ENCODE measurements at regions not wholly inside any gene's neighbourhood (a gene's known extent, or its start where the extent isn't known, plus 50 kb on each side); places are given as distances from the start of the nearest gene placed in this dataset.
"Not testable (repeated sequence)": the region's sequence is repeated elsewhere in the genome, so short reads cannot be mapped to it uniquely, and the experiment has no call there.

- DNase-seq = no peak
Measured at GRCh38 chr9:101951598-101951997, 213.2 kb upstream of the GRIN3A start.

GRCh38 chr9:101931756-101932155, 193.3 kb upstream of the GRIN3A start:
- no peak for DNase-seq

GRCh38 chr9:101930783-101931182, 192.3 kb upstream of the GRIN3A start:
- no peak for DNase-seq

GRCh38 chr9:101925498-101925897, 187.1 kb upstream of the GRIN3A start:
- no peak for DNase-seq

GRCh38 chr9:101923451-101923850, 185.0 kb upstream of the GRIN3A start:
- DNase-seq = no peak

- not testable (repeated sequence) for DNase-seq
Measured at GRCh38 chr9:101916948-101917347, 178.5 kb upstream of the GRIN3A start.

- no peak for DNase-seq
Measured at GRCh38 chr9:101915482-101915881, 177.0 kb upstream of the GRIN3A start.

GRCh38 chr9:101912698-101913097, 174.3 kb upstream of the GRIN3A start:
- no peak for DNase-seq

- no peak for DNase-seq
Measured at GRCh38 chr9:101907466-101907865, 169.0 kb upstream of the GRIN3A start.

- DNase-seq = no peak
Measured at GRCh38 chr9:101904845-101905244, 166.4 kb upstream of the GRIN3A start.

- DNase-seq = no peak
Measured at GRCh38 chr9:101902051-101902450, 163.6 kb upstream of the GRIN3A start.

GRCh38 chr9:101897196-101897595, 158.7 kb upstream of the GRIN3A start:
- DNase-seq = no peak

GRCh38 chr9:101893661-101894646, 155.5 kb upstream of the GRIN3A start:
- no peak for DNase-seq

GRCh38 chr9:101881508-101881907, 143.1 kb upstream of the GRIN3A start:
- no peak for DNase-seq

GRCh38 chr9:101880846-101881245, 142.4 kb upstream of the GRIN3A start:
- no peak for DNase-seq

GRCh38 chr9:101878734-101879133, 140.3 kb upstream of the GRIN3A start:
- DNase-seq = no peak

- DNase-seq = no peak
Measured at GRCh38 chr9:101877439-101877838, 139.0 kb upstream of the GRIN3A start.

- no peak for DNase-seq
Measured at GRCh38 chr9:101861472-101861871, 123.0 kb upstream of the GRIN3A start.

- DNase-seq = no peak
Measured at GRCh38 chr9:101860920-101861319, 122.5 kb upstream of the GRIN3A start.

GRCh38 chr9:101859620-101860019, 121.2 kb upstream of the GRIN3A start:
- no peak for DNase-seq

- DNase-seq = no peak
Measured at GRCh38 chr9:101858026-101858425, 119.6 kb upstream of the GRIN3A start.

GRCh38 chr9:101849102-101849707, 110.8 kb upstream of the GRIN3A start:
- no peak for DNase-seq

GRCh38 chr9:101848485-101848919, 110.1 kb upstream of the GRIN3A start:
- no peak for DNase-seq

GRCh38 chr9:101846161-101846560, 107.7 kb upstream of the GRIN3A start:
- DNase-seq = no peak

All from NCI-H2107 (cell line).